SK-N-SH treated with all-trans-retinoic acid at 6 μM for 48 hours (cell line): ENCODE measurements at regions not wholly inside any gene's neighbourhood (a gene's known extent, or its start where the extent isn't known, plus 50 kb on each side); places are given as distances from the start of the nearest gene placed in this dataset.

Experiments used
- ARNTL ChIP-seq: fragments of 450-650 bp; formaldehyde crosslinking; IDR thresholded peaks from 2 replicates; pipeline ENCODE4 v1.5.0; 2020; ENCODE audit warnings: low read depth, mild to moderate bottlenecking, moderate library complexity, borderline replicate concordance
- BACH2 ChIP-seq: fragments of 250-450 bp; sonication (Bioruptor Pico); IDR thresholded peaks from 2 replicates; pipeline ENCODE4 v1.9.0; 2021; ENCODE audit warnings: mild to moderate bottlenecking, borderline replicate concordance
- TOX ChIP-seq: fragments of 250-450 bp; sonication (Bioruptor Pico); IDR thresholded peaks from 2 replicates; pipeline ENCODE4 v1.8.0; 2021; ENCODE audit warnings: mild to moderate bottlenecking, moderate library complexity, borderline replicate concordance

GRCh38 chr15:26143221-26143620 is 280.1 kb upstream of the ATP10A start:
- TF ChIP-seq TOX (CRISPR knock-in tag): no peak
- TF ChIP-seq BACH2 (CRISPR knock-in tag): no peak
- no peak for TF ChIP-seq ARNTL (CRISPR knock-in tag)
